Peyer's patch (tissue), 4 donors: ENCODE measurements at regions not wholly inside any gene's neighbourhood (a gene's known extent, or its start where the extent isn't known, plus 50 kb on each side); places are given as distances from the start of the nearest gene placed in this dataset.

ENCODE experiments used
- CTCF ChIP-seq, 6 experiments: fragments of 450-650 bp in 4 of 6; fragments of 200-600 bp in 2 of 6; sonication (generic) in 1 of 6; IDR thresholded peaks; one replicate each; pipeline ENCODE4 v1.5.1; 2017 to 2019; ENCODE audit warnings: antibody characterized with exemption in 6 of 6, mild to moderate bottlenecking in 3 of 6, moderate library complexity in 1 of 6
- POLR2A ChIP-seq, 2 donors: fragments of 450-650 bp; IDR thresholded peaks; one replicate each; pipeline ENCODE4 v1.5.1; 2017; ENCODE audit warnings: antibody characterized with exemption in 2 of 2, mild to moderate bottlenecking in 2 of 2, moderate library complexity in 2 of 2

GRCh38 chr2:31726457-31726856 is 145.7 kb upstream of the SRD5A2 start:
- no peak for TF ChIP-seq CTCF (IDR thresholded peaks at IDR 0.05)
- no peak for TF ChIP-seq POLR2A (IDR thresholded peaks at IDR 0.05)
